Transverse colon (tissue), 4 donors: ENCODE measurements at regions not wholly inside any gene's neighbourhood (a gene's known extent, or its start where the extent isn't known, plus 50 kb on each side); places are given as distances from the start of the nearest gene placed in this dataset.

Experiments
- CTCF ChIP-seq, 5 experiments: fragments of 200-600 bp in 3 of 5; fragments of 450-650 bp in 2 of 5; sonication (generic) in 3 of 5; IDR thresholded peaks; 1 replicate in 2 of 5; 2 replicates in 3 of 5; pipeline ENCODE4 v1.5.1; 2016 to 2017; ENCODE audit warnings: antibody characterized with exemption in 5 of 5, inconsistent platforms in 3 of 5, mild to moderate bottlenecking in 2 of 5, moderate library complexity in 1 of 5
- EP300 ChIP-seq: sonication (generic); formaldehyde crosslinking; IDR thresholded peaks from one replicate; pipeline ENCODE4 v1.6.1; 2017; ENCODE audit warnings: antibody characterized with exemption, low read depth
- POLR2A ChIP-seq: fragments of 450-650 bp; IDR thresholded peaks from one replicate; pipeline ENCODE4 v1.6.1; 2016; ENCODE audit warnings: antibody characterized with exemption, mild to moderate bottlenecking, moderate library complexity
- POLR2AphosphoS5 ChIP-seq, 3 donors: sonication (generic); formaldehyde crosslinking; IDR thresholded peaks; one replicate each; pipeline ENCODE4 v1.6.1; 2016; ENCODE audit warnings: antibody characterized with exemption in 3 of 3

DNA sequence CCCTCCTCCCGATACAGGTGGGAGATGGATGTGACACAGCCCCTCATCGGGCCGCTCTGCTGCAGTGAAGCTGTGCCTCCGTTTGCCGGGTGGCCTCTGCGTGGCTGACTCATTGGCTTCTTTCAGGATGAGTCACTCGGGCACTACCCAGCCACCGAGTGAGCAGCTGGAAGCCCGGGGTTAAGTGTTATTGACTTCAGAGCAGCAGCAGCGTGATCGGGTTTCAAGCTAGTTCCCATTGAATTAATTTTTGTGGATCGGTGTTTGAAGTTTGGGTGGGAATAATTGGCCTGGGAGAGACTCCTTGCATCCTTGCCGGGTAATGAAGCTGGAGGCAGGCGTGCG, 266.4 kb upstream of the IRX4 start:
- no peak for TF ChIP-seq CTCF (IDR thresholded peaks at IDR 0.05)
- no peak for TF ChIP-seq EP300
- no peak for TF ChIP-seq POLR2A
- no peak for TF ChIP-seq POLR2AphosphoS5 (IDR thresholded peaks at IDR 0.05)
